ENCODE measurements at regions not wholly inside any gene's neighbourhood (a gene's known extent, or its start where the extent isn't known, plus 50 kb on each side); places are given as distances from the start of the nearest gene placed in this dataset.

- TF ChIP-seq POLR2A (IDR thresholded peaks at IDR 0.05) (no peak), CTCF (IDR thresholded peaks at IDR 0.05) (no peak), EP300 (IDR thresholded peaks at IDR 0.05) (no peak)
These were observed 61.0 kb upstream of the AGPS start for GRCh38 chr2:177331466-177331997.
